ENCODE measurements at regions not wholly inside any gene's neighbourhood (a gene's known extent, or its start where the extent isn't known, plus 50 kb on each side); places are given as distances from the start of the nearest gene placed in this dataset.

DNA sequence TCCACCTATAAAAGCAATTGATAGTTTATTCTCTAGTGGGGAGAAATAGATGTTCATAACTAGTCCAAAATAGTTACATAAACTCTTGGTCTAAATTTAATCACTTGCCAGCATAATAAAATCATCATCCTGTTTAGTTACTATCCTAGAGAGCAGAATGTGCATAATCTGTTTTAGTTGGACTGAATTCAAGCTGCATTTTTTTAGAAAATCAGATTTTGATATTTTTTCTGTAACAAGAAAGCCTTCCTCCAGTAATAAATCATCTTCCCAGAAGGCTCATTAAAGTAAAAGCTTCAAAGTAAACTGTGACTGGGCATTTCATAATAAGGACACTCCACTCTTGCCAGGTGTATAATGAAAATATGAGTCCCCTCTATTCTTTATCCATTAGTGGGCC is 453.1 kb downstream of the TRAM1L1 start:
- Histone ChIP-seq H3K4me2 (ENCODE audit: low read depth, low read length) (no peak overlapping the region), H3K27me3 (ENCODE audit: control insufficient read depth in 1 of 2, insufficient read depth in 2 of 2, low read length in 2 of 2) (no peaks in the 10 kb centered on the region), H3K27ac (ENCODE audit: extremely low read length, insufficient read depth, low read length) (no peak overlapping the region), H3K9ac (ENCODE audit: insufficient read depth, low read depth, low read length) (no peak overlapping the region), H3K79me2 (ENCODE audit: insufficient read depth, low read length) (no peaks in the 10 kb centered on the region), H4K20me1 (ENCODE audit: insufficient read depth, low read length) (no peaks in the 10 kb centered on the region), H3K9me3 (ENCODE audit: low read length) (no peaks in the 10 kb centered on the region), H2AFZ (ENCODE audit: low read length) (no peak overlapping the region), H3K36me3 (replicated peaks in 1 of 2; ENCODE audit: control insufficient read depth in 1 of 2, insufficient read depth in 2 of 2, low read length in 2 of 2) (no peaks in the 10 kb centered on the region), H3K4me3 (replicated peaks in 1 of 3; ENCODE audit: insufficient read depth in 1 of 3, low read depth in 2 of 3, low read length in 3 of 3) (no peak overlapping the region), H3K4me1 (ENCODE audit: insufficient read depth, low read length) (no peaks in the 10 kb centered on the region)
- POLR2A ChIA-PET: no interaction called here
- intact Hi-C loops (cut with micrococcal nuclease; ENCODE audit: unreplicated experiment) (no loop called here), in situ Hi-C loops (cut with HindIII; ENCODE audit: extremely low pct_ligation_motif_present, low pct_unique_long_range_greater_than_20kb) (no loop called here)
- FAIRE-seq: no peak
- CTCF ChIA-PET (ENCODE audit: low intra/inter-chr PET ratio, low total read pairs): no interaction called here
- TF ChIP-seq, protein P1, sequence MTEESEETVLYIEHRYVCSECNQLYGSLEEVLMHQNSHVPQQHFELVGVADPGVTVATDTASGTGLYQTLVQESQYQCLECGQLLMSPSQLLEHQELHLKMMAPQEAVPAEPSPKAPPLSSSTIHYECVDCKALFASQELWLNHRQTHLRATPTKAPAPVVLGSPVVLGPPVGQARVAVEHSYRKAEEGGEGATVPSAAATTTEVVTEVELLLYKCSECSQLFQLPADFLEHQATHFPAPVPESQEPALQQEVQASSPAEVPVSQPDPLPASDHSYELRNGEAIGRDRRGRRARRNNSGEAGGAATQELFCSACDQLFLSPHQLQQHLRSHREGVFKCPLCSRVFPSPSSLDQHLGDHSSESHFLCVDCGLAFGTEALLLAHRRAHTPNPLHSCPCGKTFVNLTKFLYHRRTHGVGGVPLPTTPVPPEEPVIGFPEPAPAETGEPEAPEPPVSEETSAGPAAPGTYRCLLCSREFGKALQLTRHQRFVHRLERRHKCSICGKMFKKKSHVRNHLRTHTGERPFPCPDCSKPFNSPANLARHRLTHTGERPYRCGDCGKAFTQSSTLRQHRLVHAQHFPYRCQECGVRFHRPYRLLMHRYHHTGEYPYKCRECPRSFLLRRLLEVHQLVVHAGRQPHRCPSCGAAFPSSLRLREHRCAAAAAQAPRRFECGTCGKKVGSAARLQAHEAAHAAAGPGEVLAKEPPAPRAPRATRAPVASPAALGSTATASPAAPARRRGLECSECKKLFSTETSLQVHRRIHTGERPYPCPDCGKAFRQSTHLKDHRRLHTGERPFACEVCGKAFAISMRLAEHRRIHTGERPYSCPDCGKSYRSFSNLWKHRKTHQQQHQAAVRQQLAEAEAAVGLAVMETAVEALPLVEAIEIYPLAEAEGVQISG (CRISPR knock-in tag; IDR thresholded peaks at IDR 0.05): no peak
- TF ChIP-seq, protein P2, sequence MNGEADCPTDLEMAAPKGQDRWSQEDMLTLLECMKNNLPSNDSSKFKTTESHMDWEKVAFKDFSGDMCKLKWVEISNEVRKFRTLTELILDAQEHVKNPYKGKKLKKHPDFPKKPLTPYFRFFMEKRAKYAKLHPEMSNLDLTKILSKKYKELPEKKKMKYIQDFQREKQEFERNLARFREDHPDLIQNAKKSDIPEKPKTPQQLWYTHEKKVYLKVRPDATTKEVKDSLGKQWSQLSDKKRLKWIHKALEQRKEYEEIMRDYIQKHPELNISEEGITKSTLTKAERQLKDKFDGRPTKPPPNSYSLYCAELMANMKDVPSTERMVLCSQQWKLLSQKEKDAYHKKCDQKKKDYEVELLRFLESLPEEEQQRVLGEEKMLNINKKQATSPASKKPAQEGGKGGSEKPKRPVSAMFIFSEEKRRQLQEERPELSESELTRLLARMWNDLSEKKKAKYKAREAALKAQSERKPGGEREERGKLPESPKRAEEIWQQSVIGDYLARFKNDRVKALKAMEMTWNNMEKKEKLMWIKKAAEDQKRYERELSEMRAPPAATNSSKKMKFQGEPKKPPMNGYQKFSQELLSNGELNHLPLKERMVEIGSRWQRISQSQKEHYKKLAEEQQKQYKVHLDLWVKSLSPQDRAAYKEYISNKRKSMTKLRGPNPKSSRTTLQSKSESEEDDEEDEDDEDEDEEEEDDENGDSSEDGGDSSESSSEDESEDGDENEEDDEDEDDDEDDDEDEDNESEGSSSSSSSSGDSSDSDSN (CRISPR knock-in tag; IDR thresholded peaks at IDR 0.05): no peak
- TF ChIP-seq RARA (CRISPR knock-in tag; IDR thresholded peaks at IDR 0.05) (no peak), CBX1 (IDR thresholded peaks at IDR 0.05; ENCODE audit: low read depth) (no peak), HDAC2 (CRISPR knock-in tag; IDR thresholded peaks at IDR 0.05) (no peak), PHB2 (IDR thresholded peaks at IDR 0.05; ENCODE audit: partially characterized antibody) (no peak), SAFB2 (CRISPR knock-in tag; IDR thresholded peaks at IDR 0.05; ENCODE audit: borderline replicate concordance, low read depth) (no peak), RELA (CRISPR knock-in tag; IDR thresholded peaks at IDR 0.05) (no peak), ZNF20 (CRISPR knock-in tag; IDR thresholded peaks at IDR 0.05) (no peak), PTBP1 (IDR thresholded peaks at IDR 0.05; ENCODE audit: low read depth, low read length, poor library complexity, severe bottlenecking) (no peak), SIN3A (IDR thresholded peaks at IDR 0.05; ENCODE audit: borderline replicate concordance, low read depth, low read length) (no peak), ZIK1 (CRISPR knock-in tag; IDR thresholded peaks at IDR 0.05; ENCODE audit: borderline replicate concordance, low read depth) (no peak), KAT8 (CRISPR knock-in tag; IDR thresholded peaks at IDR 0.05) (no peak), ZNF546 (CRISPR knock-in tag; conservative IDR thresholded peaks at IDR 0.05) (no peak), CREM (IDR thresholded peaks at IDR 0.05) (no peak), CREM (CRISPR knock-in tag; IDR thresholded peaks at IDR 0.05) (no peak)
- TF ChIP-seq, protein P3, sequence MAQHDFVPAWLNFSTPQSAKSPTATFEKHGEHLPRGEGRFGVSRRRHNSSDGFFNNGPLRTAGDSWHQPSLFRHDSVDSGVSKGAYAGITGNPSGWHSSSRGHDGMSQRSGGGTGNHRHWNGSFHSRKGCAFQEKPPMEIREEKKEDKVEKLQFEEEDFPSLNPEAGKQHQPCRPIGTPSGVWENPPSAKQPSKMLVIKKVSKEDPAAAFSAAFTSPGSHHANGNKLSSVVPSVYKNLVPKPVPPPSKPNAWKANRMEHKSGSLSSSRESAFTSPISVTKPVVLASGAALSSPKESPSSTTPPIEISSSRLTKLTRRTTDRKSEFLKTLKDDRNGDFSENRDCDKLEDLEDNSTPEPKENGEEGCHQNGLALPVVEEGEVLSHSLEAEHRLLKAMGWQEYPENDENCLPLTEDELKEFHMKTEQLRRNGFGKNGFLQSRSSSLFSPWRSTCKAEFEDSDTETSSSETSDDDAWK (CRISPR knock-in tag; IDR thresholded peaks at IDR 0.05): no peak
- TF ChIP-seq, protein P4, sequence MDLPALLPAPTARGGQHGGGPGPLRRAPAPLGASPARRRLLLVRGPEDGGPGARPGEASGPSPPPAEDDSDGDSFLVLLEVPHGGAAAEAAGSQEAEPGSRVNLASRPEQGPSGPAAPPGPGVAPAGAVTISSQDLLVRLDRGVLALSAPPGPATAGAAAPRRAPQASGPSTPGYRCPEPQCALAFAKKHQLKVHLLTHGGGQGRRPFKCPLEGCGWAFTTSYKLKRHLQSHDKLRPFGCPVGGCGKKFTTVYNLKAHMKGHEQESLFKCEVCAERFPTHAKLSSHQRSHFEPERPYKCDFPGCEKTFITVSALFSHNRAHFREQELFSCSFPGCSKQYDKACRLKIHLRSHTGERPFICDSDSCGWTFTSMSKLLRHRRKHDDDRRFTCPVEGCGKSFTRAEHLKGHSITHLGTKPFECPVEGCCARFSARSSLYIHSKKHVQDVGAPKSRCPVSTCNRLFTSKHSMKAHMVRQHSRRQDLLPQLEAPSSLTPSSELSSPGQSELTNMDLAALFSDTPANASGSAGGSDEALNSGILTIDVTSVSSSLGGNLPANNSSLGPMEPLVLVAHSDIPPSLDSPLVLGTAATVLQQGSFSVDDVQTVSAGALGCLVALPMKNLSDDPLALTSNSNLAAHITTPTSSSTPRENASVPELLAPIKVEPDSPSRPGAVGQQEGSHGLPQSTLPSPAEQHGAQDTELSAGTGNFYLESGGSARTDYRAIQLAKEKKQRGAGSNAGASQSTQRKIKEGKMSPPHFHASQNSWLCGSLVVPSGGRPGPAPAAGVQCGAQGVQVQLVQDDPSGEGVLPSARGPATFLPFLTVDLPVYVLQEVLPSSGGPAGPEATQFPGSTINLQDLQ (CRISPR knock-in tag; IDR thresholded peaks at IDR 0.05): no peak
- no peak for ATAC-seq
- DNase-seq (ENCODE audit: low spot score): no peak
- BruUV-seq (replicated peaks): no TSS peak

All from HepG2 (cell line).